ENCODE measurements at regions not wholly inside any gene's neighbourhood (a gene's known extent, or its start where the extent isn't known, plus 50 kb on each side); places are given as distances from the start of the nearest gene placed in this dataset.

DNA sequence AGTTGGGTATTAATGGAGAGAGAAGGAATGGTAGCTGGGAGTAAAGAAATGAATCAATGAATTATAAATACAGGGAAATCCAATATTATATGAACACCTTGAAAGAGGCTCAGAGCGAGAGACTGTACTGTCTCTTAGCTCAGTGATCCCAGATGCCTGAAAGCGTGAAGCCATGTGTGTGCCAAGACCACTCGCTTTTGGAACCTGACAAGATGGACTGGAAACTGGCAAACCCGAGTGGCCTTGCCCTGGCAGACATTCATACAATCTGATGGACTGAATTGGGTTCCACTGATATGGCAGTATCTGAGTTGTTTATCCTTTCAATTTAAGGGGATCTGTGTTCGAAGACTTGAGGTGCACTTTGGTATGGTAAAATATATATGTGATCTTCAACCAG, 170.3 kb downstream of the ERCC6L2 start:
- H3K4me3 ChIP-seq (ENCODE audit: control insufficient read depth in 1 of 7, extremely low read depth in 1 of 7, insufficient read depth in 4 of 7, low read depth in 2 of 7, low read length in 6 of 7) = no peak overlapping the region
- no peaks in the 10 kb centered on the region for H3K9me3 ChIP-seq (ENCODE audit: control extremely low read depth in 1 of 5, control insufficient read depth in 4 of 5, insufficient read depth in 2 of 5, low read depth in 1 of 5, low read length in 4 of 5)
- H3K4me1 ChIP-seq (ENCODE audit: control extremely low read depth in 1 of 4, control insufficient read depth in 4 of 4, insufficient read depth in 4 of 4, low read length in 3 of 4) = peaks cover 0 to 15% (median 11%) of the 10 kb centered on the region in 4 experiments
- 100% methylated on average over 4 of the region's 5 CpGs for WGBS (ENCODE audit: insufficient coverage)
- H3K27me3 ChIP-seq (replicated peaks in 2 of 5; ENCODE audit: control insufficient read depth in 4 of 5, insufficient read depth in 5 of 5, low read length in 4 of 5) = no peaks in the 10 kb centered on the region
- no peak for DNase-seq
- H3K36me3 ChIP-seq (ENCODE audit: control insufficient read depth in 4 of 4, insufficient read depth in 4 of 4, low read length in 3 of 4) = no peaks in the 10 kb centered on the region
- no peak overlapping the region for H3K27ac ChIP-seq (ENCODE audit: insufficient read depth in 1 of 2, low read depth in 1 of 2, low read length in 2 of 2, poor library complexity in 1 of 2, severe bottlenecking in 2 of 2)
- POLR2A ChIA-PET = interaction anchor here (0.6 kb wide), 1 partner anchor 676 kb away, joined by 3 read pairs; no protein-coding TSS in a partner anchor
- CTCF ChIA-PET = interaction anchor here (1.4 kb wide), 1 partner anchor 21 kb away, joined by 4 read pairs; no protein-coding TSS in a partner anchor

DNA sequence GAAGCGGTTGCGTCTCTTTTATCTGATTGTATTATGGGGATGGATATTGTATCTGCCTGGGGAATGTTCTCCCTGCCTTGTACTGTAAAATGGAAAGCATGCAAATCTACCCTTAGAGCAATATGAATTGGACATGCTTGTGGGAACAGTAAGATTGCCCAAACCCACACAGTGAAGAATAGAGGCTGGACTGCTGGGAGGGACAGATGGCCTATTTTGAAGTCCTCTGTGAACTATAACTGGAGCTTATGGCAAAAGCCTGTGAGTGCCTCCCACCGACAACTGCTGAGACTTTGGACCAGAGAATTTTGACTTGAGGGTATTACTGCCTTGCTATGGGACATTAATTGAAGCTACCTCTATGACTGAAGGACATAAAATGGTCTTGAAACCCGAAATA, 168.9 kb downstream of the ERCC6L2 start:
- WGBS (ENCODE audit: insufficient coverage) = 100% methylated on average over 4 of the region's 4 CpGs
- ChIA-PET POLR2A (no interaction called here), CTCF (no interaction called here)

DNA sequence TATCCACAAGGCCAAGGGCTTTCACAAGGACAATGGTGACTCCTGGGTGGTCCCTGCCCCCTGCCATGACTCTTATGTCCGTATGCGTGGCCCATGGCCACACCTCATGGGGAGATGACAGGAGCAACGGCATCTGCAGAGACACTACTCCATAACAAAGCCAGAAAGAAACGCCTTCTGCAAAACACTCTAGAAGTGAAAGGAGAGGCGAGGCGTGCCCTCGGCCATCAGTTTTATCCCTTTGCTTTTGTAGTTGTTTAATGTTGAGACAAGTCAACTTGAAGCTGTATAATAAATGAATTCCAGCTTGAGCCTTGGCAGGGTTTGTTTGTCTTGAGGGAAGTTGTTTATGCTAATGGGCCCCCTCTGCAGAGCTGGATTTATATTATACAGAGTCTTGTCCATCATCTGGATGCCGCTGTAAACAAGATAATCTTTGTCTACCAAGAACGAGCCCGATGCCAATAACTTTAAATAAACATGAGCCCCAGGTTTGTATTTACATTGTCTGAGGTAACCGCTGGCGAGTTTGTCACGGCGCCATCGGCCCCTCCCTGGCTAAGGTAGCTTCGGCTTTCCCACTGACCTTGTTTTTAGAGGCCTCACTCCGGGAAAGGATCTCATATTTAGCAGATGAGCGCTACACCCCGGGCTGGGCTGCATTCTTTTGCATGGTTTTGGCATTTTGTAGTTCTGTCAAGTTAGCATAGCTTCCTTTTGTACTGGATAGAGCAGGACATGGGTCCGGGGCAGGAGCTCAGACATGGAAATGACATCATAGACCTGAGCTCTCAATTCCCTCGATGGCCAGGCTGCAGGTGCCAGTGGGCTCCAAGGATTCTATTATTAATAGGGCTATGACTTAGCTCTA, 165.3 kb downstream of the ERCC6L2 start:
- no peaks in the 10 kb centered on the region for H3K36me3 ChIP-seq (ENCODE audit: control insufficient read depth in 4 of 4, insufficient read depth in 4 of 4, low read length in 3 of 4)
- CTCF ChIA-PET = interaction anchor here (0.8 to 1.3 kb wide), 2 partner anchors 15 to 21 kb away, joined by 3 read pairs; no protein-coding TSS in a partner anchor
- DNase-seq = no peak
- peaks cover 0 to 2% (median 0%) of the 10 kb centered on the region in 5 experiments for H3K27me3 ChIP-seq (replicated peaks in 2 of 5; ENCODE audit: control insufficient read depth in 4 of 5, insufficient read depth in 5 of 5, low read length in 4 of 5)
- H3K4me3 ChIP-seq (ENCODE audit: control insufficient read depth in 1 of 7, extremely low read depth in 1 of 7, insufficient read depth in 4 of 7, low read depth in 2 of 7, low read length in 6 of 7) = no peak overlapping the region
- no peaks in the 10 kb centered on the region for H3K4me1 ChIP-seq (ENCODE audit: control extremely low read depth in 1 of 4, control insufficient read depth in 4 of 4, insufficient read depth in 4 of 4, low read length in 3 of 4)
- POLR2A ChIA-PET = interaction anchor here (0.6 kb wide), 1 partner anchor 111 kb away, joined by 4 read pairs; no protein-coding TSS in a partner anchor
- peaks cover 0 to 9% (median 2%) of the 10 kb centered on the region in 5 experiments for H3K9me3 ChIP-seq (ENCODE audit: control extremely low read depth in 1 of 5, control insufficient read depth in 4 of 5, insufficient read depth in 2 of 5, low read depth in 1 of 5, low read length in 4 of 5)
- whole genome bisulfite sequencing (ENCODE audit: insufficient coverage) = 90% methylated on average over 19 of the region's 21 CpGs
- no peak overlapping the region for H3K27ac ChIP-seq (ENCODE audit: insufficient read depth in 1 of 2, low read depth in 1 of 2, low read length in 2 of 2, poor library complexity in 1 of 2, severe bottlenecking in 2 of 2)

More for the DNA sequence above, 168.9 kb downstream of the ERCC6L2 start:
- no peaks in the 10 kb centered on the region for H3K9me3 ChIP-seq (ENCODE audit: control extremely low read depth in 1 of 5, control insufficient read depth in 4 of 5, insufficient read depth in 2 of 5, low read depth in 1 of 5, low read length in 4 of 5)
- peaks cover 0 to 15% (median 11%) of the 10 kb centered on the region in 4 experiments for H3K4me1 ChIP-seq (ENCODE audit: control extremely low read depth in 1 of 4, control insufficient read depth in 4 of 4, insufficient read depth in 4 of 4, low read length in 3 of 4)
- no peak for DNase-seq
- no peaks in the 10 kb centered on the region for H3K36me3 ChIP-seq (ENCODE audit: control insufficient read depth in 4 of 4, insufficient read depth in 4 of 4, low read length in 3 of 4)
- H3K4me3 ChIP-seq (ENCODE audit: control insufficient read depth in 1 of 7, extremely low read depth in 1 of 7, insufficient read depth in 4 of 7, low read depth in 2 of 7, low read length in 6 of 7) = no peak overlapping the region
- no peak overlapping the region for H3K27ac ChIP-seq (ENCODE audit: insufficient read depth in 1 of 2, low read depth in 1 of 2, low read length in 2 of 2, poor library complexity in 1 of 2, severe bottlenecking in 2 of 2)
- H3K27me3 ChIP-seq (replicated peaks in 2 of 5; ENCODE audit: control insufficient read depth in 4 of 5, insufficient read depth in 5 of 5, low read length in 4 of 5) = peaks cover 0 to 2% (median 0%) of the 10 kb centered on the region in 5 experiments

DNA sequence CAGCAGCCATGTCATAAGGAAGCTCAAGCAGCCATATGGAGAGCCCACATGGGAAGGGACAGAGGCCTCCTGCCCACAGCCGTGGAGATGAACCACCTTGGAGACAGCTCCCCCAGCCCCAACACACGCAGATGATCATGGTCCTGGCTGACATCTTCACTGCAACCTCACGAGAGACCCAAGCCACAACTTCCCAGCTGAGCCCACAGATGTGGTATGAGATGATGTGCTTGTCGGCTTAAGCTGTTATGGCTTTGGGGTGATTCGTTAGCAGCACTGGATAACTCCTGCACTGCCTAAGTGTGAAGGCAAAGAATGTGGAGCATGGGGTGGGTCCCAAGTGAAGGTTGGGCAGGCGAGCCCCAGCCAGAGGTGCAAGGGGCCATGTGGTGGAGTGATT, 163.4 kb downstream of the ERCC6L2 start:
- CTCF ChIA-PET = no interaction called here
- H3K9me3 ChIP-seq (ENCODE audit: control extremely low read depth in 1 of 5, control insufficient read depth in 4 of 5, insufficient read depth in 2 of 5, low read depth in 1 of 5, low read length in 4 of 5) = peaks cover 0 to 19% (median 10%) of the 10 kb centered on the region in 5 experiments
- no peaks in the 10 kb centered on the region for H3K36me3 ChIP-seq (ENCODE audit: control insufficient read depth in 4 of 4, insufficient read depth in 4 of 4, low read length in 3 of 4)
- POLR2A ChIA-PET = no interaction called here
- H3K4me1 ChIP-seq (ENCODE audit: control extremely low read depth in 1 of 4, control insufficient read depth in 4 of 4, insufficient read depth in 4 of 4, low read length in 3 of 4) = no peaks in the 10 kb centered on the region
- 100% methylated on average over 3 of the region's 6 CpGs for WGBS (ENCODE audit: insufficient coverage)
- H3K27me3 ChIP-seq (replicated peaks in 2 of 5; ENCODE audit: control insufficient read depth in 4 of 5, insufficient read depth in 5 of 5, low read length in 4 of 5) = peaks cover 0 to 2% (median 0%) of the 10 kb centered on the region in 5 experiments
- no peak overlapping the region for H3K4me3 ChIP-seq (ENCODE audit: control insufficient read depth in 1 of 7, extremely low read depth in 1 of 7, insufficient read depth in 4 of 7, low read depth in 2 of 7, low read length in 6 of 7)
- no peak overlapping the region for H3K27ac ChIP-seq (ENCODE audit: insufficient read depth in 1 of 2, low read depth in 1 of 2, low read length in 2 of 2, poor library complexity in 1 of 2, severe bottlenecking in 2 of 2)
- DNase-seq = no peak

DNA sequence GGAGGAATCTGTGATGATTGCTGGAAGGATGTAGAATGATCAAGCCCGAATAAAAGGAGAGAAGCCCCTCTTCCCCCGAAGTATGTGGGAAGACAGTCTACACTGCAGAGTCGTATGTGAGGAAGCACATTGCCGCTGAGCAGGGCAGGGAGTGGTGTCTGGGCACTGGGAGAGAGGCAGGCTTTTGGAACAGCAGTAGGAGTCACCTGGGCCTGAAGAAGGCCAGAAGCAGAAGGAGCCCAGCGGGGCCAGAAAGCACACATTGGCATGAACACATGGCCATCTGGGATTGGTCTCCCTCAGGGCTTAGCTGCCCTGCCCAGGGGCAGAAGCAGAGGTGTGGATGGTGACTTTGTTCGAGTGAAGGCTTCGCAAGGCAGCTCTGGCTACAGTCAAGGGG, 162.8 kb downstream of the ERCC6L2 start:
- POLR2A ChIA-PET = no interaction called here
- CTCF ChIA-PET = no interaction called here
- Histone ChIP-seq H3K27me3 (replicated peaks in 2 of 5; ENCODE audit: control insufficient read depth in 4 of 5, insufficient read depth in 5 of 5, low read length in 4 of 5) (peaks cover 0 to 2% (median 0%) of the 10 kb centered on the region in 5 experiments), H3K9me3 (ENCODE audit: control extremely low read depth in 1 of 5, control insufficient read depth in 4 of 5, insufficient read depth in 2 of 5, low read depth in 1 of 5, low read length in 4 of 5) (peaks cover 0 to 19% (median 10%) of the 10 kb centered on the region in 5 experiments), H3K27ac (ENCODE audit: insufficient read depth in 1 of 2, low read depth in 1 of 2, low read length in 2 of 2, poor library complexity in 1 of 2, severe bottlenecking in 2 of 2) (no peak overlapping the region), H3K36me3 (ENCODE audit: control insufficient read depth in 4 of 4, insufficient read depth in 4 of 4, low read length in 3 of 4) (no peaks in the 10 kb centered on the region), H3K4me1 (ENCODE audit: control extremely low read depth in 1 of 4, control insufficient read depth in 4 of 4, insufficient read depth in 4 of 4, low read length in 3 of 4) (no peaks in the 10 kb centered on the region), H3K4me3 (ENCODE audit: control insufficient read depth in 1 of 7, extremely low read depth in 1 of 7, insufficient read depth in 4 of 7, low read depth in 2 of 7, low read length in 6 of 7) (no peak overlapping the region)
- 100% methylated on average over 7 of the region's 7 CpGs for WGBS (ENCODE audit: insufficient coverage)
- no peak for DNase-seq

DNA sequence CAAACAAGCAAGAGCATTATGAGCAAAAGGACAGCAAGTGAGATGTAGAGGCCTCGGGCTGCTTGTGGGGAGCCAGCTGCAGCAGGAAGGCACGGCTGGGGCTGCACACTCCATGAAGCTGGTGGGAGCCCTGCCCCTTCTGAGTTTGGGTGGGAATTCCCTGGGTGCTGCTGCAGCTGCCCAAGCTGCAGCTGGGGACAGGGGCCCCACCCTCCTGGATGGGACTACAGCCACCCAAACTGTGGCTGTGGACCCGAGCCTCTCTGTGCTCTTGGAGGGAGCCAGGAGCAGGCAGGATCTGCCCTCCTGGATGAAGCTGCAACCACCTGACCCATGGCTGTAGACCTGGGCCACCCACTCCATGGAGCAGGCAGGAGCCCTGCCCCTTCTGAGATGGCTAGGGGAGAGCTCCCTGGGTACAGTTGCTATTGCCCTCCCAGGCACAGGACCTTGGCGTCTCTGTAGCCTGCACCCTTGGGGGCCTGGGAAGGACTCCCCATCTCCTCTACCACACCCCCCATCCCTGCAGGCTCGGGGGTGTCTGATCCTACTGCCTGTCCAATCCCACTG, 159.1 kb downstream of the ERCC6L2 start:
- no peaks in the 10 kb centered on the region for H3K4me1 ChIP-seq (ENCODE audit: control extremely low read depth in 1 of 4, control insufficient read depth in 4 of 4, insufficient read depth in 4 of 4, low read length in 3 of 4)
- no peak overlapping the region for H3K27ac ChIP-seq (ENCODE audit: insufficient read depth in 1 of 2, low read depth in 1 of 2, low read length in 2 of 2, poor library complexity in 1 of 2, severe bottlenecking in 2 of 2)
- ChIA-PET CTCF (no interaction called here), POLR2A (no interaction called here)
- no peak for DNase-seq
- H3K4me3 ChIP-seq (ENCODE audit: control insufficient read depth in 1 of 7, extremely low read depth in 1 of 7, insufficient read depth in 4 of 7, low read depth in 2 of 7, low read length in 6 of 7) = no peak overlapping the region
- H3K9me3 ChIP-seq (ENCODE audit: control extremely low read depth in 1 of 5, control insufficient read depth in 4 of 5, insufficient read depth in 2 of 5, low read depth in 1 of 5, low read length in 4 of 5) = peaks cover 0 to 19% (median 10%) of the 10 kb centered on the region in 5 experiments
- H3K36me3 ChIP-seq (ENCODE audit: control insufficient read depth in 4 of 4, insufficient read depth in 4 of 4, low read length in 3 of 4) = no peaks in the 10 kb centered on the region
- H3K27me3 ChIP-seq (replicated peaks in 2 of 5; ENCODE audit: control insufficient read depth in 4 of 5, insufficient read depth in 5 of 5, low read length in 4 of 5) = peaks cover 0 to 10% (median 2%) of the 10 kb centered on the region in 5 experiments
- WGBS (ENCODE audit: insufficient coverage) = 100% methylated on average over 3 of the region's 5 CpGs

- CTCF ChIA-PET = no interaction called here
- WGBS (ENCODE audit: insufficient coverage) = 96% methylated on average over 10 of the region's 10 CpGs
Measured at GRCh38 chr9:96033896-96034295, 158.4 kb downstream of the ERCC6L2 start.

More at GRCh38 chr9:96033896-96034295, 158.4 kb downstream of the ERCC6L2 start:
- Histone ChIP-seq H3K27ac (ENCODE audit: insufficient read depth in 1 of 2, low read depth in 1 of 2, low read length in 2 of 2, poor library complexity in 1 of 2, severe bottlenecking in 2 of 2) (no peak overlapping the region), H3K4me1 (ENCODE audit: control extremely low read depth in 1 of 4, control insufficient read depth in 4 of 4, insufficient read depth in 4 of 4, low read length in 3 of 4) (no peaks in the 10 kb centered on the region), H3K27me3 (replicated peaks in 2 of 5; ENCODE audit: control insufficient read depth in 4 of 5, insufficient read depth in 5 of 5, low read length in 4 of 5) (peaks cover 0 to 16% (median 6%) of the 10 kb centered on the region in 5 experiments), H3K4me3 (ENCODE audit: control insufficient read depth in 1 of 7, extremely low read depth in 1 of 7, insufficient read depth in 4 of 7, low read depth in 2 of 7, low read length in 6 of 7) (no peak overlapping the region), H3K9me3 (ENCODE audit: control extremely low read depth in 1 of 5, control insufficient read depth in 4 of 5, insufficient read depth in 2 of 5, low read depth in 1 of 5, low read length in 4 of 5) (peaks cover 0 to 16% (median 10%) of the 10 kb centered on the region in 5 experiments), H3K36me3 (ENCODE audit: control insufficient read depth in 4 of 4, insufficient read depth in 4 of 4, low read length in 3 of 4) (no peaks in the 10 kb centered on the region)
- POLR2A ChIA-PET = no interaction called here
- no peak for DNase-seq
